ENCODE measurements at regions not wholly inside any gene's neighbourhood (a gene's known extent, or its start where the extent isn't known, plus 50 kb on each side); places are given as distances from the start of the nearest gene placed in this dataset.

- Histone ChIP-seq H3K36me3 (ENCODE audit: insufficient read depth, low read length) (no peaks in the 10 kb centered on the region), H3K79me2 (replicated peaks; ENCODE audit: insufficient read depth, low read length) (no peaks in the 10 kb centered on the region), H3K4me2 (ENCODE audit: low read length) (no peak overlapping the region), H2AFZ (ENCODE audit: low read depth, low read length) (no peak overlapping the region), H4K20me1 (ENCODE audit: insufficient read depth) (no peaks in the 10 kb centered on the region), H3K9me3 (ENCODE audit: low read length) (no peaks in the 10 kb centered on the region), H3K9me2 (ENCODE audit: insufficient read depth, low read length) (no peaks in the 10 kb centered on the region), H3K27me3 (ENCODE audit: insufficient read depth, low read depth, low read length) (no peaks in the 10 kb centered on the region), H3F3A (ENCODE audit: insufficient read depth, low read length, poor library complexity, severe bottlenecking) (no peaks in the 10 kb centered on the region), H3K4me3 (ENCODE audit: low read length) (no peak overlapping the region), H3K27ac (ENCODE audit: low read length) (no peak overlapping the region), H3K9ac (ENCODE audit: low read length) (no peak overlapping the region)
- TF ChIP-seq EZH2 (IDR thresholded peaks at IDR 0.05; ENCODE audit: borderline replicate concordance, insufficient read depth, low read length, poor library complexity, severe bottlenecking) (no peak), POLR2AphosphoS5 (IDR thresholded peaks at IDR 0.05) (no peak), SMC3 (conservative IDR thresholded peaks at IDR 0.05; ENCODE audit: poor library complexity) (no peak)
Observed at GRCh38 chr14:71666571-71667145, 265.6 kb upstream of the RGS6 start.

- H3K4me2 ChIP-seq (ENCODE audit: low read length) = no peak overlapping the region
- H3K36me3 ChIP-seq (ENCODE audit: insufficient read depth, low read length) = no peaks in the 10 kb centered on the region
- H3K4me3 ChIP-seq (ENCODE audit: low read length) = no peak overlapping the region
- no peaks in the 10 kb centered on the region for H3K9me2 ChIP-seq (ENCODE audit: insufficient read depth, low read length)
- no peaks in the 10 kb centered on the region for H3K9me3 ChIP-seq (ENCODE audit: low read length)
- no peak overlapping the region for H2AFZ ChIP-seq (ENCODE audit: low read depth, low read length)
- no peaks in the 10 kb centered on the region for H3K27me3 ChIP-seq (ENCODE audit: insufficient read depth, low read depth, low read length)
- no peak overlapping the region for H3K27ac ChIP-seq (ENCODE audit: low read length)
- H3K9ac ChIP-seq (ENCODE audit: low read length) = no peak overlapping the region
- TF ChIP-seq REST (IDR thresholded peaks at IDR 0.05; ENCODE audit: borderline replicate concordance) (no peak), EP300 (conservative IDR thresholded peaks at IDR 0.05; ENCODE audit: poor library complexity, severe bottlenecking) (no peak), EZH2 (IDR thresholded peaks at IDR 0.05; ENCODE audit: borderline replicate concordance, insufficient read depth, low read length, poor library complexity, severe bottlenecking) (no peak), SMC3 (conservative IDR thresholded peaks at IDR 0.05; ENCODE audit: poor library complexity) (no peak), POLR2AphosphoS5 (IDR thresholded peaks at IDR 0.05) (no peak), MXI1 (conservative IDR thresholded peaks at IDR 0.05; ENCODE audit: poor library complexity, severe bottlenecking) (no peak), TAF1 (IDR thresholded peaks at IDR 0.05; ENCODE audit: low read depth) (no peak), RAD21 (conservative IDR thresholded peaks at IDR 0.05) (no peak), CTCF (IDR thresholded peaks at IDR 0.05; ENCODE audit: poor library complexity, severe bottlenecking) (no peak)
- H3K79me2 ChIP-seq (replicated peaks; ENCODE audit: insufficient read depth, low read length) = no peaks in the 10 kb centered on the region
- H4K20me1 ChIP-seq (ENCODE audit: insufficient read depth) = no peaks in the 10 kb centered on the region
- no peaks in the 10 kb centered on the region for H3F3A ChIP-seq (ENCODE audit: insufficient read depth, low read length, poor library complexity, severe bottlenecking)
Observed at GRCh38 chr14:71668186-71668912, 263.9 kb upstream of the RGS6 start.
